HG02943 (cell line): ENCODE measurements at regions not wholly inside any gene's neighbourhood (a gene's known extent, or its start where the extent isn't known, plus 50 kb on each side); places are given as distances from the start of the nearest gene placed in this dataset.

Experiments
- ATAC-seq: cut with Tn5 transposase; IDR thresholded peaks from one replicate; pipeline ENCODE4 v1.9.1; 2021; ENCODE audit warnings: mild to moderate bottlenecking, low read depth, moderate library complexity; ENCODE audit not compliant: unreplicated experiment

DNA sequence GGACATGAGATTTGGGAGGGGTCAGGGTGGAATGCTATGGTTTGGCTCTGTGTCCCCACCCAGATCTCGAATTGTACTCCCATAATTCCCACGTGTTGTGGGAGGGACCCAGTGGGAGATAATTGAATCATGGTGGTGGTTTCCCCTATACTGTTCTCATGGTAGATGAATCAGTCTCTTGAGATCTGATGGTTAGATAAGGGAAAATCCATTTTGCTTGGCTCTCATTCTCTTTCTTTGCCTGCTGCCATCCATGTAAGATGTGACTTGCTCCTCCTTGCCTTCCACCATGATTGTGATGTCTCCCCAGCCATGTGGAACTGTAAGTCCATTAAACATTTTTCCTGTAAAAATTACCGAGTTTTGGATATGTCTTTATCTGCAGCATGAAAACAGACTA lies 80.9 kb upstream of the GALNT5 start:
- ATAC-seq = no peak

DNA sequence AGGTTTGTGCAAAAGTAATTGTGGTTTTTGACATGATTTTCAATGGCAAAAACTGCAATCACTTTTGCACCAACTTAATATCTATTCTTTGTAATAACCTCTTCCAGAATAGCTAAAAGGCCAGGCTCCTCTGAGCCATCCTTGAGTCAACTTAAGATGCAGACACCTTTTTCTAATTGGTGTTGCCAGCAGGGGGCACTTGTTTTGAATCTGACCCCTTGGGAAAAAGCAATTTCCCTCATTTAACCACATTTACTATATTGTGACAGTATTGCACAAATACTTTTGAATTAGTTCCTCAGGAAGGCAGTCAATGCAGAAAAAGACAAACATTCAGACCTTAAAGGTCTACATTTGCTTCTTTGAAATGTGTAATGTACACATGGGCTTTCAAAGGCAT lies 78.6 kb upstream of the GALNT5 start:
- no peak for ATAC-seq

DNA sequence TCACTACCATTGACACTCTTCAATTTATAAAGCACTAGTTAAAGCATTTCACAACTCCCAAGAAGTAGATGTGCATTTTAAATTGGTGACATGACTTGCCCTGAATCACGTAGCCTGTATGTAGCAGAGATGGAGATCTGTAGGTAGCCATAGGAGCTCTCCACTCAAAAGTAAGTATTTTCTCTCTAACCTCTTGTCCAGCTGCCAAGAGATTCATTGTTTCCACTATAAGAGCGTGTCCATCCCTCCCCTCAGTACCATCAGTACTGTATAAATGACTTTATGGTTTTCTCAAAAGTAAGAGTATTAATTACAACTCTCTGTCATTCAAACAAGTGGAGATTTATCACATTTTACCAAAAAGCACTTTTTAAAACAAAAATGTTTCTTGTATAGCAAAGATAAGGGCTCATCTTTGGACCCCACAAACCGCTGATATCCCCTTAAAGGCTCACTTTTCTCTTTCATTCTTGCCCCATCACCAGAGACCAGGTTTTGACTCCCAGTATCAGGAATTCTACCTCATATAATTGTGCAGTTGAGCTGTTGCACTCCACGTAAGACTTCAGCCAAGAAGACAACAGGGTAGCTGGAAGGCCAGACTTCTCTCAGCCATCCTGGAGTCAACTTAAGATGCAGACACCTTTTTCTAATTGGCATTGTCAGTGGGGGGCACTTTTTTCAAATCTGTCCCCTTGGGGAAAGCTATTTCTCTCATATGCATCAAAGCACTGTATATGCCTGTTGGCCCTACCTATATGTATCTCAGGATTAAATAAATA lies 78.0 kb upstream of the GALNT5 start:
- ATAC-seq = no peak

DNA sequence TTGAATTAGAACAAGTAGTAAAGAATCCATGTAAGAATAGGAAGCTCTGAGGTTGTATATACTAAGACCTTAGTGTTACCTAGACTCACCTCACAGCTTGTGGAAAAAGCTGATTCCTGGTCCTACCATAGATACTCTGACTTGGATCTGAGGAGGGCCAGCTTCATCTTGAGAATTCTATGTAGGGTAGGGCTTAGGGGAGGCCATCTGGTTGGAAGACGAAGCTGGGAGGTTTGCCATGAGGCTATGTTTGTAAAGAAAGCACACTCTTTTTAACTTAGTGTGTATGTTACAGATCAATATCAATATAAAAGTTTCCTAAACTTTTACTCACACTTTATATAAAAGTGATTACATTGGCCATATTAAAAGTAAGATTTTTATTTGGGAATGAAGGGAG lies 77.1 kb upstream of the GALNT5 start:
- ATAC-seq = no peak

DNA sequence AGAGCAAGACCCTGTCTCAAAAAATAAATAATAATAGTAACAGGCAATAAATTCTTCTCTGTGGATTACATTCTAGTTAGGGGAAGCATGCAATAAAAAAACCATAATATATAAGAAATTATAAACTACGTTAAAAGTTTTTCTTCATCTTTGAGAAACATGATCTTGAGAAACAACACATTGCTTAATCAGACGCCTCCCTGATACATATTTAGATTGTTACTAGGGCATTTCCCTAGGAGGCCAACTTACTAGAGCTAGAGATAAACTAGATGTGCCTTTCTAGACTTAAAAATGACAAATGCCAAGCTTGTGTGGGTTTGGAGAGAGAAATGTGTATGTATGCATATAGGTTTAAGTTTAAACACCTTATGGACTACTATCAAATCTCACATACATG lies 76.3 kb upstream of the GALNT5 start:
- no peak for ATAC-seq

DNA sequence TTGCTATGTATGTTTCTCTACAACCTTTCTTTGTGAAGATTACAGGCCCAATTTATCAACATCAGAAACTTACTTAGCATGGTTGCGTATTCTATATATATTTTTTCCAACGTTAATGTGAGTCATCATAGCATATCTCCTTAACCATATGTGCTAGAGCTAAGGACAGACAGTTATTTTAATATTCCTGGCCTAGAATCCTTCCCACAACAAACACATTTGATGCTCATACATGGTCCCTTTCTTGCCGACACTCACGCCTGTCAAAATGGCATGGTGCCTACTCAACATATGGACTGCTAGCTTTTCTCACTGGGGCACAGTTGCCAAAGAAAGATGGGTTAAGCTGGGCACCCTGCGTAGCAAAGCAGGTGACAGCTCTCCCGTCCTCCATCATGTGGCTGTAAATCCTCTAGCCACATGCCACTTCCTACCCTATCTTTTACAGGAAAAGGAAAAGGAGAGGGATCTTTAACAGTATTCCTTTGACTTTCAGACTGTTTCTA lies 75.2 kb upstream of the GALNT5 start:
- no peak for ATAC-seq

DNA sequence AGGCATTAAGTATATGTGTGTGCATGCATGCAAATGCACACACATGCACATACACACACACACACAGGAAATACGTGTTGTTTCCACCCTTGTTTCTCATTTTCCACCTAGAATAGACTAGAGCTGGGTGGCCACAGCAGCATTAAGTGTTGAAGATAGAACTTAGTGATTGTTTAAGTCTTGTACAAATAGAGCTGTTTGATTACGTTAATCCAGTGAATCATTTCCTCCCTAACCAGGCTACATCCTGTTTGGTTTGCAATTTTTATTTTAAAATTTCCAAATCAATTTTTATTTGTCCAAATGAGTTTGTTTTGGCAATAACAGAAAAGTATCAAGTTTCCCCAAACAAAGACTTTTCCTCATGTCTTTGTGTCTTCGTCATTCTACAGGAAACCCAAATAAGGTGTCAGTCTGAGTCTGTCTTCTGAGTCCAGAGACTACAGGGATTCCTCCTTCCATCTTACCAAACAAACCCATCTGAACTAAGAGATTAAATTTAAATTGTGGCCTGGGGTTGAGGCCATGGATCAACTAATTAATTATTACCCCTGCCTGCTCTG lies 74.6 kb upstream of the GALNT5 start:
- no peak for ATAC-seq

DNA sequence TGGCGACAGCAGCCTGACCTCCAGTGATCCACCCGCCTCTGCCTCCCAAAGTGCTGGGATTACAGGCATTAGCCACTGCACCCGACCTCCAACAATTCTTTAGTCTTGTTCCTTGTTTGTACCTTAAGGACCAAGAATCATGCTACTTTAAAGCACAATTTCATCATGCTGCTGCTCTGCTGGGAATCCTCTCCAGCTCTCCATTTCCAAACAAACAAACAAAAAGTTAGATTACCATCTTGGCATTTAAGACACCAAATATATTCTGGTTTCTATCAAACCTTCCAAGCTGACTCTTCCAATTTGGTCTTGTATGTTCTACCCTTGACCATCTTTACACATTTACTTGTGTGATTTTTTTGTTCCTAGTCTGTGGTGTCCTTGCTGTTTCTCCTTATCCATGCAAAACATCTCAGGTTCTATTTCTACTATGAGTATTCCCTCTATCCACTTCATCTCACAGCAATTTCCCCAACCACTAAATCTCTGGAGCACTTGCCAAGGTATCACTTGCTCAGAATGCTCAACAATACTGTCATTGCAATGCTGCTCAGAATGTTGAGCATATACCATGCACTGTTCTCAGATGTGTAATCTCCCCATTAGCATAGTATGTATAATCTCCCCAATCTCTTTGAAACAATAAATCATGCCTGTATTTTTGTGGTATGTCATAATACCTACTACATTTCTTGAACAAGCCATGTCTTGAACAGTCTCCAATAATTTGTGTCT lies 73.2 kb upstream of the GALNT5 start:
- no peak for ATAC-seq

DNA sequence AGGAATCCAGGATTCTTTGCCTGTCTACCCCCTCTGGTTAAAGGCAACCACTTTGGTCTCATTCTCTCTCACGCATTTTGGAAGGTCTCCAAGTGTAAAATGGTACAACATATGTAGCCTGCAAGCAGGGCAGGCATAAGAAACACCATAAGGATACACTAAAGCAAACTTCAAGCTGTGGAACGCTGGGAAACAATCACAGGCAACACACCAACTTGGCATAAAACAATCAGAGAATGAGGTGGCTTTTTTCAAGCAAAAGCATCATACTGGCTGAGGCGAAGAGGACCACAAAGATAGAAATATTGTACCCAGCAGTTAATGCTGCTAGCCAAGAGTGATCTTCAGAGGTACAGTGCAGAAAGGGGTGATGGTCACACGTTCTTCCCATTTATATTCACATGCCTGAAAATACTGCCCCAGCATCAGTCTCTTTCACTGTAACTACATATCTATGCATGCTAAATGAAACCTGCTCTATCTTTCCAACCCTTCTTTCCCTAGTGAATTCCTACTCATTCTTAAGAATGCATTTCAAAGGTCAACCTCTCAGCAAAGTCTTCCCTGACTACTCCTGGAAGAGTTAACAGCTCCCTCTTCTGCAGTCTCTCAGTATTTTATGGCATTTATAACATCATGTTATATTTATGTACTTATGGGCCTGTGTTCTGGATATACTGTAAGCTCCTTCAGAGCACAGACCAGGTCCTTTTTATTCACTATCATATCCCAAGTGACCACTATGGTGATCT lies 71.9 kb upstream of the GALNT5 start:
- no peak for ATAC-seq

DNA sequence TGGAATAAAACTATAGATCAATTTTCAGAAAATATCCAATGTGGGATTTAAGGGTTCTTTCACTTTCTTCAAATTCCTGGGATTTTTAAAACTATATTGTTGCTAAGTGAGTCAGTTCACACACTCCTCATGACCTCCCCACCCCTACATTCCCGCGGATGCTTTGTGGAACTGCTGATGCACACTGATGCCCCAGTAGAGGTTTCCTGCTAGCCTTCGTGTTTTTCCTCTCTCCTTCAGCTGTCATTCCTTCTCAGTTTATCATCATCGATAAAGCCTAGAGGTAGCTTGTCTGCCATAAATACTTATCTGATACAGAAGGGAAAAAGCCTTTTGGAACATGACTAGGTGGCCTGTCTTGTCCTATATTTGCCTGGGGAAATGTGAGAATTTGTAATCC lies 67.4 kb upstream of the GALNT5 start:
- no peak for ATAC-seq

DNA sequence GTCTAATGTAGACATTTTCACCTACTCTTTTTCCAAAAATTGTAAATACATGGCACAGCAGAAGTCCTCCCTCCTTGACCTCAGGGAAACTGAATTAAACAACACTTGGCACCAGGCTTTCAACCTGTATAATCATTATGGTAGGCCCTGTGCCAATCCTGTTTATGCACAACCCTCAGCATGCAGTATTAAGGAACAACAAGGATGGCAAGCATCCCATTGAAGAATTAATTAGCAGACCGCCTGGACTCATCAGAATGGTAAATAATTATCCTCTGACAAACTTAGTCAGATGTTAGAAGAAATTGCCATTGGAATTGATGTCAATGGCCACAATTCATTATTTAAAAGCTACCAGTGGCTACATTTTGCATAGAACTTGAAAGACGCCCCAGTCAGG lies 66.3 kb upstream of the GALNT5 start:
- ATAC-seq = no peak

DNA sequence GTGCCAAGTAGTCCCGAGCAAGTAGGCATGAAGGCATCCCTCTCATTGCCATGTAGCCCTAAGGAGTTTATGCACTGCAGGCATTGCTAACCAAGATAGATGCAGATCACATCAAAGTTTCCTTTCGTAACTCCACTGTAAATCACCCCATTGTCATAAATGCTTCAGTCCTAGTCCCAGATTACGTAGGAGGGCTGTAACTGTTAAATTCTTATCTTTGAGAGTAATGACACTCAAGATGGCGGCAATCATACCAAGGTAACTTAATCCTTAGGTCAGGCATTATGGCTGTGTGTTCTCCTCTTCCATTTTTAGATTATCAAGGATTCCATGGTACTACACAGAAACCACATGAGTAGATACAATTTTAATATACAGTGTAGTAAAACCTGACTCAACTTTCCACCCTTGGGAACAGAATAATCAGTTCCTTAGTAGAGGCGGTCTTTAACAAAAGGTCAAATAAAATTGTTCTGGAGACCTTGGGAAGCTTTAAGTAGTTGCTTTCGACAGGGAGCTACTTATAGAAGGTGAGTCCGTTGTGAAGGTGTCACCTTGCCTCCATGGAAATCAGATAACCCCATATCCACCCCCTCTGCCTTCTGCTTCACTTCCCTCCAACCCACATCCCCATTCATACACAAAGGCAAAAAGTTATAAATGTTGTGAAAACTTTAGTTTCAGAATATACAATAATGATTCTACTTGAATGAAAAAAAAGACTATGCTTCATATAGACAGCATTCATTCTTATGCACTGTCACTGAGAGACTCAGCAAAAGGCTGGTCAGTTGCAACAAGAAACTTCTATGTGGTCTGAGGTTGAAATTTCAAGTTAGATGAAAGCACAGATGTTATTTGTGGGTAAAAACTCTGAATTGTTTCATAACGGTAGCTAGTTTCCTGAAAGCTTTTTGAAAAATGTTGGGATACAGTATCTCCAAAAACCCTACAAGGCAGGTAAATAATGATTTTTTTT lies 64.8 kb upstream of the GALNT5 start:
- peak; percentile 91 for ATAC-seq

DNA sequence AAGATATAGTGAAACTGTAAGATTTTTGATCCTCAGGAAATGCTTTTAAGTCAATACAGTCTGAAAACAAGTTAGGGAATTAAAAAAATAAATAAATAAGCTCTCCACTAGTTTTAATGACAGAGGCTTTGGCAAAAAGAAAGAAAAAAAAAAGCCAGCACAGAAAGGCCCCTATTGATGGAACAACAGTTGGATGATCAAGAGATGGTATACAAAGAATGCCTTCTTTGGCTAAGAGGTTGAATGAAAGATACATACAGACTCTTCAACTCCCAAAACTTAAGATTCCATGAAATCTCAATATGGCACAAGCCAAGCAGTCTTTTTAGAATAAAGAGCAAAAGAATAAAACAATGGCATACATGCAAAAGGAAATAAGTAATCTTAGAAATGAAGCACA lies 64.0 kb upstream of the GALNT5 start:
- peak; percentile 12 for ATAC-seq

DNA sequence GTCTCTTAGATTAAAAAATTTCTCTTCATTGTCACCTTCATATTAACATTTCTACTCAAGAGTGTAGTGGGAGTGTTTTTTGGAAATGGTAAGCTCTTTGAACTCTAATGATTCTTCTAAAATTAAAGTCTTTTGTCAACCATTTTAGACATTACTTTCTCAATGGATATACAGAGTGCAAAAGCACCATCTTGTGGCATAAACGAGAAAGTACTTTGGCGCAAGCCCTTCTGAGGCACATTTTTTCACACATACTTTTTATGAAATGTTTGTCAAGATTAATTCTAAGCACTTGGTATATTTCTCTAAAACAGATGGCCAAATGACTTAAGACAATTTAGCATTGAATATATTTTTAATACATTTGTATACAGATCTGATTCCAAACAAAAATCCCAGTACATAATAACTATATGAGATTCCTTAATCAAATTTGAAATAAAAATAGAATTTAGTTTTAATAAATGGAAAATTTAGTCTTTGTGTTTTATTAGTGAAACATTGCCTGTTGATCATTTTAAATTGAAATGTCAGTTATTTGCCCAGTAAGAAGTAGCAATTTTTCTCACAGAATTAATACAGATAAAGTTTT lies 63.3 kb upstream of the GALNT5 start:
- ATAC-seq = peak; percentile 45

DNA sequence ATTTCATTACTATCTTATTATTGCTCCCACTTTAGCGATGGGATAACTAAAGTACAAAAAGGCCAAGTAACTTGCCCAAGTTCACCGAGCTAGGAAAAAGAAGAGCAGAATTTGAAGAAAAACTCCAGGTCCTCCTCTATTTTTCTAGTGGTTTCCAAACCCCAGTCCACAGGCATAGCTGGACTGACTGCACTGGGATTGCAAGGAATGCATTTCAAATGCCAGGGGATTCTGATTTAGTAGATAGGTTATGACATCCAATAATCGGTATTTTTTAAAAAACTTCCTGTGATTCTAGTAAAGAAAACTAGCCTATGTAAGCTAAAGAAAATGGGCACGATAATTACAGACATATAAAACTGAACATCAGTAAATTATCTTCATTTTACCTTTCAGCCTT lies 62.7 kb upstream of the GALNT5 start:
- no peak for ATAC-seq

DNA sequence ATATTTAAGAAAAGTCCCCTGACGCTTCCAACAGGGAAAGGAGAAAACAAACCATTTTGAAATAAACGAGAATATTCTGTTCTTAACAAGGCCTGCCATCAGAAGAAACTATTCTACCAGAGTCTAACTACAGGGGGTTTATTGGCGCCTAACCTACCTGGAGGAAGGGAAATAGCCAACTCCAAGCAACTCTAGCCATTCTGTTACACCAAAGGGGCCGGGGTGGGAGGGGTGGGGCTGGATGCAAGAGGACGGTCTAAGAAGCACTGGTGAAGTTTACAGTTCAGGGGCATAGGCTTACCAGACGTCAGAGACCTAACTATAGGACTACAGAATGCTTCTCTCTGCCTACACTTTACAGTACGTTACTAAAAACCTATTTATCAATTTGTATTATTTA lies 60.5 kb upstream of the GALNT5 start:
- ATAC-seq = no peak

DNA sequence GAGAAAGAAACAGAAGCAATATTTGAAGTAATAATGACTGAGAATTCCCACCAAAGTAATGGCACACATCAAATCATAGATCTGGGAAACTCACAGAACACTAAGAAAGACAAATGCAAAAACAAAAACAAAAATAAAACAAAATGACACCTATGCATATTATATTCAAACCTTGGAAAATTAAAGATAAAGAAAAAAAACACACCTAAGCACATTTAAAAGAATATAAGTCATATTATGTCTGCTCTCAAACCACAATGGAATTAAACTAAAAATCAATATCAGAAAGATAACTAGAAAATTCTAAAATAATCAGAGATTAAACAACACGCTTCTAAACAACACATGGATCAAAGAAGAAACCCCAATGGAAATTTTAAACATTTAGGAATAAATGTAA lies 59.7 kb upstream of the GALNT5 start:
- ATAC-seq = no peak

DNA sequence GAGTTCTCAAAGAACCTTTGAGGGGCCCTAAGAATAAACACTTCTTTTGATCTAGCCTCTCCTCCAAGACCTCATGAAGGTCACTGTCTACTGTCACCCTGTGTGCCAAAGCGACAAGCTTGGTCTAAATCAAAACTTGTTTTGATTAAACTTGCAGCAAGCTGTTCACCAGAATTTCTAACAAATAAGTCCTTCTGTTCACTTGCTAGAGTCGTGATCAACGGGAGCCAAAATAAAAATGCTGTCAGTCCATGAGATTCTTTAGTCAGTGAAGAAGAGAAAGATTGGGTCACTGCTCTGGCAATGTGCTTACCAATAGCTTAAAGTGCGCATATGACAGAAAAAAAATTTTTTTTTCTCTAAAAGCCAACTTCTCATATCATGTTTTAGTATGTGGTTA lies 53.9 kb upstream of the GALNT5 start:
- ATAC-seq = no peak

DNA sequence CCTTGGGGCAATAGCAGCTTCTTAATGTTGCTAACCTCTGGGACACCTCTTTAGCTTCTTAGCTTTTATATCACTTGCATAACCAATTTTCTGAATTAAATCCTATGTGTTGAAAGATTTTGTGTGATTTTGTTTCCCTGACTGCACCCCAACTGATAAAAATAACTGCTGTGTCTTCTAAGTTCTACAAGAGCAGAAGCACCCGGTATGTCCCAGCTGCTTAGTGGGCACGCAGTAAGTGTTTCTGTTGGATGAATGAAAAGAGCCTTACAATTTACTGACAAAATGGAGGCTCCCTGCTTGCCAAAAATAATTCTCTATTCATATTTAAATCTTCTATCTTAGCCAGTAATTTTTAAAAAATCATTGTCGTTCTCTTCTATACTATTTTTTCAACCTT lies 53.1 kb upstream of the GALNT5 start:
- ATAC-seq = no peak
